A673 (cell line): ENCODE measurements at regions not wholly inside any gene's neighbourhood (a gene's known extent, or its start where the extent isn't known, plus 50 kb on each side); places are given as distances from the start of the nearest gene placed in this dataset.
"Not testable (repeated sequence)": the region's sequence is repeated elsewhere in the genome, so short reads cannot be mapped to it uniquely, and the experiment has no call there.

Source experiments
- BruUV-seq: library from RNA; stranded (reverse); fragments of 400-500 nt; replicated peaks from 2 replicates; lab custom pipeline; 2021; lab: Mats Ljungman, UMichigan
- CTCF ChIA-PET: fragments of 300-600 bp; sonication (Branson Sonifier 250); formaldehyde crosslinking; loops from one replicate; lab custom pipeline; 2022; ENCODE audit warnings: antibody characterized with exemption; lab: Charles Lee
- POLR2A ChIA-PET: fragments of 300-600 bp; sonication (Branson Sonifier 250); formaldehyde crosslinking; loops from one replicate; lab custom pipeline; 2022; ENCODE audit warnings: antibody characterized with exemption; ENCODE audit not compliant: low non-redundant PET; lab: Charles Lee
- DNase-seq: peaks from one replicate; pipeline ENCODE4 v3.0.0-alpha.2; 2015; ENCODE audit warnings: low spot score
- H3K27ac ChIP-seq: fragments of 200-600 bp; sonication (generic); 2 replicates; pipeline ENCODE4 v1.5.1; 2016; ENCODE audit warnings: mixed run types, low read depth, mild to moderate bottlenecking, mixed read lengths, antibody characterized with exemption, low read length; ENCODE audit not compliant: poor library complexity, severe bottlenecking
- H3K27me3 ChIP-seq: fragments of 200-600 bp; sonication (generic); replicated peaks from 2 replicates; pipeline ENCODE4 v1.6.1; 2017; ENCODE audit warnings: mixed run types, low read depth, mild to moderate bottlenecking, mixed read lengths, antibody characterized with exemption, low read length; ENCODE audit not compliant: insufficient read depth, poor library complexity
- H3K36me3 ChIP-seq: fragments of 200-600 bp; sonication (generic); 2 replicates; pipeline ENCODE4 v1.6.1; 2016; ENCODE audit warnings: mixed run types, mild to moderate bottlenecking, mixed read lengths, antibody characterized with exemption, low read length; ENCODE audit not compliant: insufficient read depth, poor library complexity, severe bottlenecking
- H3K4me1 ChIP-seq: fragments of 200-600 bp; sonication (generic); 2 replicates; pipeline ENCODE4 v1.6.1; 2017; ENCODE audit warnings: mixed run types, mild to moderate bottlenecking, mixed read lengths, antibody characterized with exemption, low read length; ENCODE audit not compliant: insufficient read depth, poor library complexity, severe bottlenecking
- H3K4me3 ChIP-seq: fragments of 200-600 bp; sonication (generic); 2 replicates; pipeline ENCODE4 v1.5.1; 2016; ENCODE audit warnings: low read depth, mixed run types, mild to moderate bottlenecking, mixed read lengths, low read length; ENCODE audit not compliant: poor library complexity, severe bottlenecking
- H3K9me3 ChIP-seq: fragments of 200-600 bp; sonication (generic); 2 replicates; pipeline ENCODE4 v1.6.1; 2016; ENCODE audit warnings: mixed run types, low read depth, mild to moderate bottlenecking, mixed read lengths, antibody characterized with exemption, low read length; ENCODE audit not compliant: poor library complexity, severe bottlenecking
- EZH2 ChIP-seq: fragments of 200-600 bp; sonication (generic); IDR thresholded peaks from 2 replicates; pipeline ENCODE4 v1.6.1; 2017; ENCODE audit warnings: borderline replicate concordance, low read depth, mild to moderate bottlenecking, mixed read lengths, antibody characterized with exemption, low read length; ENCODE audit not compliant: poor library complexity, severe bottlenecking
- intact Hi-C: fragments of 100-400 bp; cut with micrococcal nuclease; formaldehyde crosslinking; loops from one replicate; pipeline ENCODE4 v1.10.0; 2022; ENCODE audit not compliant: unreplicated experiment
- TF ChIP-seq, protein P1 (sequence below): fragments of 300-800, 200-600 bp; sonication (generic); conservative IDR thresholded peaks from 2 replicates; pipeline ENCODE4 v1.5.1; 2017; ENCODE audit warnings: low read depth, mild to moderate bottlenecking, antibody characterized with exemption, low read length, moderate library complexity, mixed read lengths

DNA sequence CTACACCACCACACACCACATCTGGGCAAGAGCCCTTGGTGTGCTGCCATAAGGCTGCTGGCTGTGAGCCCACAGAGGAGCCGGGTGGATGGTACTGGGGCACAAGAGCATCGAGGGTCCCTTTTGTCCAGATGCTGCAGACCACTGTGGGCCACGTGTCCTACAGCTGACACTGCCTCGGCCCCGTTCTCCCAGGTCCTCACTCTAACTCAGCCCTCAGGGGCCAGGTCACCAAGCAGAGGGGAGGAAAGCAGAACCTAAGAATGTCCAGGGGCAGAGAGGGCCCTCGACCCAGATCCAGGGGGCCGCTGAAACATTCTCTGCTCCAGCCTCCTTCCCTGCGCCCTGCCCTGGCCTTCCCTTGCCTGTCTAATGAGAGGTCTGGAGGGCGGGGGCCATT lies 91.7 kb upstream of the ASB18 start:
- Histone ChIP-seq H3K36me3 (no peaks in the 10 kb centered on the region), H3K4me3 (no peak overlapping the region), H3K27me3 (peaks cover 15% of the 10 kb centered on the region), H3K27ac (no peak overlapping the region), H3K9me3 (no peaks in the 10 kb centered on the region), H3K4me1 (no peaks in the 10 kb centered on the region)
- CTCF ChIA-PET, result no interaction called here
- POLR2A ChIA-PET, result no interaction called here
- DNase-seq, result no peak
- BruUV-seq, result no TSS peak
- intact Hi-C loops, result no loop called here
- no peak for TF ChIP-seq EZH2
- TF ChIP-seq, protein P1, sequence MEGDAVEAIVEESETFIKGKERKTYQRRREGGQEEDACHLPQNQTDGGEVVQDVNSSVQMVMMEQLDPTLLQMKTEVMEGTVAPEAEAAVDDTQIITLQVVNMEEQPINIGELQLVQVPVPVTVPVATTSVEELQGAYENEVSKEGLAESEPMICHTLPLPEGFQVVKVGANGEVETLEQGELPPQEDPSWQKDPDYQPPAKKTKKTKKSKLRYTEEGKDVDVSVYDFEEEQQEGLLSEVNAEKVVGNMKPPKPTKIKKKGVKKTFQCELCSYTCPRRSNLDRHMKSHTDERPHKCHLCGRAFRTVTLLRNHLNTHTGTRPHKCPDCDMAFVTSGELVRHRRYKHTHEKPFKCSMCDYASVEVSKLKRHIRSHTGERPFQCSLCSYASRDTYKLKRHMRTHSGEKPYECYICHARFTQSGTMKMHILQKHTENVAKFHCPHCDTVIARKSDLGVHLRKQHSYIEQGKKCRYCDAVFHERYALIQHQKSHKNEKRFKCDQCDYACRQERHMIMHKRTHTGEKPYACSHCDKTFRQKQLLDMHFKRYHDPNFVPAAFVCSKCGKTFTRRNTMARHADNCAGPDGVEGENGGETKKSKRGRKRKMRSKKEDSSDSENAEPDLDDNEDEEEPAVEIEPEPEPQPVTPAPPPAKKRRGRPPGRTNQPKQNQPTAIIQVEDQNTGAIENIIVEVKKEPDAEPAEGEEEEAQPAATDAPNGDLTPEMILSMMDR, result no peak

- POLR2A ChIA-PET, H3K4me1 ChIP-seq, H3K27ac ChIP-seq, H3K36me3 ChIP-seq, DNase-seq, CTCF ChIA-PET, BruUV-seq, intact Hi-C loops, H3K9me3 ChIP-seq, H3K4me3 ChIP-seq: not testable (repeated sequence)
- peaks cover 18% of the 10 kb centered on the region for H3K27me3 ChIP-seq
Measured at GRCh38 chr2:236356321-236356720, 92.1 kb upstream of the ASB18 start.

DNA sequence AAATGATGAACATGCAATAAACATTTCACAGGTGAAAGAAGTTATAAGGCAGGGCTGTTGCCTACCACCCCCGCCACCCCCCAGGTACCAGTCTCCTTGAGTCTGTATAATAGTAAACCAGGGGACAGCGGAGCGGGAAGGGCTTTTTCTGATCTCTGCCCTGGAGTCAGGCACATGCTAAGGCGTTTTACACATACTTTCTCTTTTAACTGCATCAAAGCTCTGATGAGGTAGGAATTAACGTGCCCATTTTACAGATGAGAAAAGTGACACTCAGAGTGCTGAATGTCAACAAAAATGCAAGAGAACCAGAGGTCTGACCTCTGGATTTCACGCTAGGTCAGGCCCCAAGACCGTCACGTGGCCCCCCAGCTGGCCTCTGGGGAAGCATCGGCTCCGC lies 94.3 kb upstream of the ASB18 start:
- H3K4me1 ChIP-seq, DNase-seq, CTCF ChIA-PET, BruUV-seq, intact Hi-C loops, H3K36me3 ChIP-seq, H3K9me3 ChIP-seq, POLR2A ChIA-PET, H3K27ac ChIP-seq, H3K4me3 ChIP-seq: not testable (repeated sequence)
- H3K27me3 ChIP-seq, result peaks cover 37% of the 10 kb centered on the region

DNA sequence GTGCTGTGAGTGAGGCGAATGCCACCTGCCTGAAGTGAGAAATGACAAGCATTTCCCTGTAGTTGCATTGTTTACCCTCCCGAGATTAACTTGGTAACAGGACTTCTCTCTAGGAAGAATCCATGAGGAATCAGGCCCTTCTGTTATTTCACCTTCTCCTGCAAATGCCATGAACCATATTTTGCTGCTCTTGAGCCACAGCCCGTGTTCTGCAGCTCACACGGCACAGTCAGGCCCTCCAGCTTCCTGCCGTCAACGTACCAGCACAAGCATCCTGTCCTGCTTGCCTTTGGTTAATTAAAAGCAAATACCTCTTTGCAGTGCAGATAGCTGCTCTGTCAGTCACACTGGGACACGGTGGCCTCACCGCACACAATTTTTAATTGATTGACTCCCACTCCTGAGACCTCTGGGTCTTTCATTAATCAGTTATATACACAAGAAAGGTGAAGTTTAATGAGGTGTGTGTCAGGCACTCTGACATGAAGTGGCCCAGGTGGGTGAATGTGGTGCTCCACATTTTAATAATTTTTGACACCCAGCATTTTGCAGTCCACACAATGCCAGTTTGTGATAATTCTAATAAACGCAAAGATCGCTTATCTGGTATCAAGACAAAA lies 95.3 kb upstream of the ASB18 start:
- ChIA-PET POLR2A (no interaction called here), CTCF (no interaction called here)
- intact Hi-C loops, result no loop called here
- peaks cover 48% of the 10 kb centered on the region for H3K27me3 ChIP-seq
- no peaks in the 10 kb centered on the region for H3K36me3 ChIP-seq
- H3K4me1 ChIP-seq, result no peaks in the 10 kb centered on the region
- no peak overlapping the region for H3K4me3 ChIP-seq
- TF ChIP-seq, protein P1, result no peak
- no peak for TF ChIP-seq EZH2
- DNase-seq, result no peak
- BruUV-seq, result no TSS peak
- H3K27ac ChIP-seq, result no peak overlapping the region
- no peaks in the 10 kb centered on the region for H3K9me3 ChIP-seq
